Thymus (tissue), 11 donors: ENCODE measurements at regions not wholly inside any gene's neighbourhood (a gene's known extent, or its start where the extent isn't known, plus 50 kb on each side); places are given as distances from the start of the nearest gene placed in this dataset.
A peak's percentile ranks its signal among the peaks of the same experiment; 100 is the strongest.
"Not testable (repeated sequence)": the region's sequence is repeated elsewhere in the genome, so short reads cannot be mapped to it uniquely, and the experiment has no call there.

ENCODE experiments used
- DNase-seq, 9 donors: peaks; one replicate each; pipeline ENCODE4 v3.0.0-alpha.2; 2013; ENCODE audit warnings: low spot score in 9 of 9, low read depth in 6 of 9, missing footprints in 1 of 9
- H3K27ac ChIP-seq, 2 donors: one replicate each; pipeline ENCODE4 v1.5.1; 2013; ENCODE audit warnings: control low read depth in 1 of 2, low read depth in 1 of 2, low read length in 1 of 2, mild to moderate bottlenecking in 1 of 2, moderate library complexity in 1 of 2
- H3K27me3 ChIP-seq, 2 donors: one replicate each; pipeline ENCODE4 v1.5.1; 2013; ENCODE audit warnings: low read length in 1 of 2; ENCODE audit not compliant: control insufficient read depth in 2 of 2, insufficient read depth in 1 of 2
- H3K36me3 ChIP-seq, 2 donors: one replicate each; pipeline ENCODE4 v1.5.1; 2013; ENCODE audit warnings: low read length in 1 of 2, mild to moderate bottlenecking in 1 of 2, moderate library complexity in 1 of 2; ENCODE audit not compliant: control insufficient read depth in 2 of 2, insufficient read depth in 2 of 2
- H3K4me1 ChIP-seq, 2 donors: one replicate each; pipeline ENCODE4 v1.5.1; 2013; ENCODE audit warnings: low read length in 2 of 2; ENCODE audit not compliant: control insufficient read depth in 2 of 2, insufficient read depth in 2 of 2
- H3K4me3 ChIP-seq, 2 donors: one replicate each; pipeline ENCODE4 v1.5.1; 2013; ENCODE audit warnings: low read length in 2 of 2, control low read depth in 1 of 2, mild to moderate bottlenecking in 1 of 2
- H3K9me3 ChIP-seq, 2 donors: one replicate each; pipeline ENCODE4 v1.5.1; 2013; ENCODE audit warnings: low read length in 1 of 2, mild to moderate bottlenecking in 1 of 2; ENCODE audit not compliant: control insufficient read depth in 2 of 2, insufficient read depth in 1 of 2
- WGBS: extraction: QIAGEN DNeasy Blood & Tissue Kit; methylation state at CpG from one replicate; pipeline ENCODE4 v1.1.7; 2013; 5-methylcytosine and 5-hydroxymethylcytosine counted together
- donor health status: healthy.

DNA sequence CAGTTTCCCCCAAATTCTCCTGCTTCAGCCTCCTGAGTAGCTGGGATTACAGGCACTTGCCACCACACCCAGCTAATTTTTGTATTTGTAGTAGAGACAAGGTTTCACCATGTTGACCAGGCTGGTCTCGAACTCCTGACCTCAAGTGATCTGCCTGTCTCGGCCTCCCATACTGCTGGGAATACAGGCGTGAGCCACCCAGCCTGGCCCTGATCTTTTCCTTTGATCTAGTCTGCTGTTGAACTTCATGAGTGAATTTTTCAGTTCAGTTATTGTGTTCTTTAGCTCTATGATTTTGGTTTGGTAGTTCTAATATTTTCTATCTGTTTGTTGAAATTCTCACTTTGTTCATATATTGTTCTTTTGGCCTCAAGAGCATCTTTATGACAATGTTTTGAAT is 83.4 kb upstream of the RAP2C start:
- not testable (repeated sequence) for H3K27ac ChIP-seq, H3K4me3 ChIP-seq, H3K36me3 ChIP-seq, H3K9me3 ChIP-seq, DNase-seq, H3K4me1 ChIP-seq, H3K27me3 ChIP-seq
- 97% methylated on average over 3 of the region's 3 CpGs for WGBS

DNA sequence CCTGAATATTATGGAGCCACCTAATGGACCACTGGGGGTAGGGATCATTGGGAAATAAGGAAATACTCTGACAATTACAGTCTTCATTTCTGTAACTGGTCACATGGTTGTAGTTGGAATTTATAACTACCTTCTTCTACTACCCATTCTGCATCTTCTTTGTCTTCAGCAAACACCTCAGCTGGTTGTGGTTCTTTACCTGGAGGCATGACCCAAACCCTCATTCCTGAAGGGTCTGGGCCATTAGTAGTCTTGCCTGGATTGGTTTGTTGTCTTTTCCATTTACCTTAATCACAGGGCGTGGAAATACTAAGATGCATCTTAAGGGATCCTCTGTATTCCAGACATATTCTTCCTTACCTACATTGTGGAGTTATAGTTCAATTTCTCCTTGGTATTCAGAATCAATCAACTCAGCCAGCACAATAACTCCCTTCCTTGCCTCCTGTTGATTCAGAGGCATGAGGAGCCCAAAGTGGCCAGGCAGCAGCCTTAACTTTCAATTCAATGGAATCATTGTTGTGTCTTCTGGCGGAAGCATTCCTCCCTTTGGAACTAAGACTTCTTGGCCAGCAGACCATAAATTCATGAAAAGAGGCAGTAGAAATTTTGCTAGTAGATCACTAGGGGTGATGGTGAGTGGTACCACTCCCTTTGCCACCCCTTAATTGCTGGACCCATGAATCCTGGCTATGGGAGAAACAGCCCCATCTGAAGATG is 75.7 kb upstream of the RAP2C start:
- no peak for DNase-seq
- no peak overlapping the region for H3K4me3 ChIP-seq
- no peaks in the 10 kb centered on the region for H3K4me1 ChIP-seq
- H3K27me3 ChIP-seq = no peaks in the 10 kb centered on the region
- H3K36me3 ChIP-seq = no peaks in the 10 kb centered on the region
- 97% methylated on average over 2 of the region's 2 CpGs for WGBS
- no peaks in the 10 kb centered on the region for H3K9me3 ChIP-seq
- H3K27ac ChIP-seq = no peak overlapping the region

DNA sequence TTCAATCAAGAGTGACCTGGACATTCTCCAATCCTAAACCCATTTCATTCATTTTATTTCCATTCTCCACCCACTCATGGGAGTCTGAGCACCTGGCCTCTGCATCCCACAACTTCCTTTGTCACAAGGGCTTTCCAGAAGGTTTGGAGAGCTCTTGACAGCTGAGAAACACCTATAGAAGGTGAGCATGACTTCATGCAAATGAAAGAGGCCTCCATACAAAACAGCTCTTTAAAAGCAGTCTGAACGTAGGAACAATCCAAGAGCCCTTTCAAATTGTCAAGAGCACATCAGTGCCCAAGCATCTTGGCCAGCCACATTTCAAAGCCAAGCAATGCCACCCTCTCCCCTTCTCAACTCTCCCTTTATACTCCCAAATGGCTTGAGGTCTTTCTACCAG is 74.9 kb upstream of the RAP2C start:
- DNase-seq = no peak
- H3K27me3 ChIP-seq = no peaks in the 10 kb centered on the region
- 100% methylated on average over 1 of the region's 1 CpG for WGBS

DNA sequence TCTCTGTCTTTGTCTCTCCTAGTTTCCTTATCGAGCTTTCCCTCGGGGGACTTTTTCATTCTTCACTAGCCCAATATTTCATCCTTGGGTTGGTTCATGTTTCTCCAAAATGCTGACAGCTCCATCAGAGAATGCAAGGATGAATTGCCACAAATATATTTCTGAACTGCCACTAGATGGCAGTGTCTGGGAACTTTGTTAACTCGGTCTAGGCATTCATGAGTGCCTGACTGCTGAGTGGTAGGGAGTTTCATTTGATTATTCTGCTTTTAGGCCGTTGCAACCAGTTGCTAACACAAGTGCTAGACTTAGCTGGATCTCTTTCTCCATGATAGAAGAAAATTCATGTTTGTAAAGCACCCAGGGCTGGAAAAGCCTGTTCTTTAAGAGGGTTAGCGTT is 73.5 kb upstream of the RAP2C start:
- H3K27me3 ChIP-seq = no peaks in the 10 kb centered on the region
- no peaks in the 10 kb centered on the region for H3K4me1 ChIP-seq
- H3K4me3 ChIP-seq = no peak overlapping the region
- 23% methylated on average over 5 of the region's 5 CpGs for WGBS
- no peaks in the 10 kb centered on the region for H3K36me3 ChIP-seq
- DNase-seq = peak; percentile 11 to 65 (median 26)
- no peaks in the 10 kb centered on the region for H3K9me3 ChIP-seq
- H3K27ac ChIP-seq = no peak overlapping the region

More for the DNA sequence above, 74.9 kb upstream of the RAP2C start:
- H3K9me3 ChIP-seq = no peaks in the 10 kb centered on the region
- no peak overlapping the region for H3K27ac ChIP-seq
- H3K4me1 ChIP-seq = no peaks in the 10 kb centered on the region
- H3K4me3 ChIP-seq = no peak overlapping the region
- H3K36me3 ChIP-seq = no peaks in the 10 kb centered on the region

DNA sequence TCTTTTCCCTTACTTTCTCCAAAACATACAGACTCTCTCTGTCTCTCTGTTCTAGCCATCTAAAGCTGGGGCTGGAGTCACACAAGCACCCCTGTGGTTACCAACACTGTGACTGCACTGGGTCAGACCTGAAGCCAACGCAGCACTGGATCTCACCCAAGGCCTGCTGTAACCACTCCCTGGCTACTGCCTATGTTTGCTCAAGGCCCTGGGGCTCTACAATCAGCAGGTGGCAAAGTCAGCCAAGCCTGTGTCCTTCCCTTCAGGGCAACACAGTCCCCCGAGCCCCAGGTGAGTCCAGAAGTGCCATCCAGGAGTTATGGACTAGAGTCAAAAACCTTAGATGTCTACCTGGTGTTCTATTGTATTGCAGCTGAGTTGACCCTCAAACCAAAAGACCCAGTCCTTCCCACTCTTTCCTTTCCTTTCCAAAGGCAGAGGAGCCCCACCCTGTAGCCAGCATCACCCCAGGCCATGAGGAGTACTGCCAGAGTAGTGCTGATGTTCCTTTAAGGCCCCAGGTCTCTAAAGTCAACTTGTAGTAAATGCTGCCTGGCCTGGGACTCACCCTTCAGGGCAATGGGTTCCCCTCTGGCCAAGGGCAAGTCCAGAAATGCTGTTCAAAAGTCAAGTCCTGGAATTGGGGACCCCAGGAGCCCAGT is 58.8 kb upstream of the RAP2C start:
- no peak overlapping the region for H3K27ac ChIP-seq
- H3K36me3 ChIP-seq = no peaks in the 10 kb centered on the region
- no peak overlapping the region for H3K4me3 ChIP-seq
- WGBS = 92% methylated on average over 2 of the region's 2 CpGs
- no peaks in the 10 kb centered on the region for H3K9me3 ChIP-seq
- H3K27me3 ChIP-seq = no peaks in the 10 kb centered on the region
- no peaks in the 10 kb centered on the region for H3K4me1 ChIP-seq
- DNase-seq = no peak

DNA sequence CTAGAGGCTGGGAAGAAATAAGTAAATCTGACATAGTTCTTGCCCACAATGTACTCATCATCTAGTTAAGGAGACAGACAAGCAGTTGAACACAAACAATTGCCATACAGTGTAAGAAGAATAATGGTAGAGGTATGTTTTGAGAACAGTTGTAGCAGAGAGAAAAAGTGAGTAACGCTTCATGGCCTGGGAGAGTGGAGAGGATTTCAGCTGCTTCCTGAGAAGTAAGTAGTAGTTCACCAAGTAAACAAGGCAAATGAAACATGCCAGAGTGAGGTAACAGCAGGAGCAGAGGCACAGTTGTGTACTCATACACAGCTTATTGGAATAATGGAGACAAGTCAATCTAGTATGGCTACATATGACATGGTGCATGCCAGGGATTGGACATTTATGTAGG is 53.6 kb upstream of the RAP2C start:
- Histone ChIP-seq H3K4me1 (no peaks in the 10 kb centered on the region), H3K4me3 (no peak overlapping the region), H3K27me3 (no peaks in the 10 kb centered on the region), H3K9me3 (no peaks in the 10 kb centered on the region), H3K36me3 (no peaks in the 10 kb centered on the region), H3K27ac (no peak overlapping the region)
- 100% methylated on average over 1 of the region's 1 CpG for WGBS
- DNase-seq = no peak

DNA sequence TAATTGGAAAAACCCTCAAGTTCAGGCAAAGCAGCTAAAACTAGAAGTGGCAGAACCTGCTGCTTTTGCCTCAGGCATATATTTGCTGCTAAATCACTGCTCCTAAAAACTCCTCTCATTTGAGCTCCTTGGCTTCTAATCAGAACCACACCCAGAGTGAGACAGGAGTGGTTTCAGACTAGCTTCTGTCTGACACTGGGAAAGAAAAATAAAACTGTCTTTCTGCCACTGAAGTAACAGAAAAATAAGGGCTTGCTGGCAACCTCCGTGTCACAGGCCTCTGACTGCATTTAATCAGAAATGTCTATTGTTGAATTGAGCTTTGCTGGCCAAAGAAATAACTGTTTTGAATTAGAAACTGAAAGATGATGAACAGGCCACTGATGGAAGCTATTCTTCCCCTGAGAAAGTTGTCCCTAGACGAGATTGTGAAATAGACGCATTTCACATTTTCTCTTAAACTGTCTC is 52.1 kb upstream of the RAP2C start:
- 95% methylated on average over 3 of the region's 3 CpGs for WGBS
- Histone ChIP-seq H3K9me3 (no peaks in the 10 kb centered on the region), H3K36me3 (no peaks in the 10 kb centered on the region), H3K4me3 (no peak overlapping the region), H3K27ac (no peak overlapping the region), H3K27me3 (no peaks in the 10 kb centered on the region), H3K4me1 (no peaks in the 10 kb centered on the region)
- DNase-seq = no peak

DNA sequence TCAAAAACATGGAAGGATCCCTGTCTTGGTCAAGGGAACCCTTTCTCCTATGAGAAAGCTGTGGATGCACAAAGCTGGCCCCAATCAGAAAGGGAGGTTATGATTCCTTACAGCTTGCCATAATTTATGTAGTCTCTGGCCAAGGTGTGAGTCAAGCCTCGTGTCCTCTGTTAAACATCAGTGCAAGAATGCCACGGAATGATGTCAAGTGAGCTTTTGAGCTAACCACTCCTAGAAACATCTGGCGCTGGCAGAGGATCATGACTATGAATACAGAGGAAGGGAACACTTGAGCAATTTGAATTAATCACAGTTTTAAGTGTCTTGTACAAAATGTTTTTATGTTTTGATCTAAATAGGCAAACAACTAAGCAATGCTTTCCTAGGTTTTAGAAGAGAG is 51.5 kb upstream of the RAP2C start:
- Histone ChIP-seq H3K27me3 (no peaks in the 10 kb centered on the region), H3K4me1 (no peaks in the 10 kb centered on the region), H3K9me3 (no peaks in the 10 kb centered on the region), H3K27ac (no peak overlapping the region), H3K36me3 (no peaks in the 10 kb centered on the region), H3K4me3 (no peak overlapping the region)
- no peak for DNase-seq
- WGBS = 86% methylated on average over 3 of the region's 3 CpGs

DNA sequence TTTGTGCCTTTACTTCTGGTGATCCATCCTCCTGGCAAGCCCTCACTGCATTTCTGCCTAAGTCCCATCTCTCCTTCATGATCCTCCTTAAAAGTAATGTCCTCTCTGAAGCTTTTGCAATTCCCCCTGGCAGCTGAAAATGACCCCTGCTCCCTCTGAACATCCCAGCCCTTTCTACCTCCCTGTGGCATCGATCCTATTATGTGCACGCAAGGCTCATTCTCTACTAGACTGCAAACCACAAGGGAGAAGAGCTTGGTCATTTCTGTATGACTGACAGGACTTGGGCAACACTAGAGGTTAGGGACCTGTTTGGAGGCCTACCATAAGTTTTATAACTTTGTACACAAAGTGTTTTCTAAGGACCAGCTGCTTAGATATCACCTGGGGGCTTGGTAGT is 50.8 kb upstream of the RAP2C start:
- Histone ChIP-seq H3K36me3 (no peaks in the 10 kb centered on the region), H3K27me3 (no peaks in the 10 kb centered on the region), H3K4me1 (no peaks in the 10 kb centered on the region), H3K9me3 (no peaks in the 10 kb centered on the region), H3K4me3 (no peak overlapping the region), H3K27ac (no peak overlapping the region)
- 100% methylated on average over 2 of the region's 2 CpGs for WGBS
- no peak for DNase-seq
